SK-N-SH (cell line): ENCODE measurements at regions not wholly inside any gene's neighbourhood (a gene's known extent, or its start where the extent isn't known, plus 50 kb on each side); places are given as distances from the start of the nearest gene placed in this dataset.
A peak's percentile ranks its signal among the peaks of the same experiment; 100 is the strongest.

Experiments used
- CTCF ChIA-PET: fragments of 300-600, 350-600 bp; formaldehyde crosslinking; extraction: SDS; loops from one replicate; lab custom pipeline; 2021; lab: Yijun Ruan, JAX
- POLR2A ChIA-PET: fragments of 350-600 bp; sonication (Branson Sonifier 250); formaldehyde crosslinking; extraction: SDS; loops from one replicate; lab custom pipeline; 2020; ENCODE audit warnings: antibody characterized with exemption, inconsistent platforms; lab: Yijun Ruan, JAX
- DNase-seq: peaks from one replicate; pipeline ENCODE4 v3.0.0; 2012
- H2AFZ ChIP-seq: fragments of 200-600 bp; sonication (generic); 2 replicates; pipeline ENCODE4 v1.8.1; 2016; ENCODE audit warnings: antibody characterized with exemption, mild to moderate bottlenecking, low read depth
- H3F3A ChIP-seq: fragments of 200-600 bp; sonication (generic); replicated peaks from 2 replicates; pipeline ENCODE3; 2016; ENCODE audit warnings: antibody characterized with exemption, mild to moderate bottlenecking; ENCODE audit not compliant: insufficient read depth
- H3K27ac ChIP-seq, 2 experiments: fragments of 200-500 bp in 1 of 2; fragments of 200-600 bp in 1 of 2; sonication (Bioruptor generic) in 1 of 2; sonication (generic), shearing (Covaris generic) in 1 of 2; 2 replicates each; pipeline versions ENCODE4 v1.5.1 to v1.6.1; 2014 to 2016; ENCODE audit warnings: low read depth in 2 of 2, inconsistent platforms in 1 of 2, low read length in 1 of 2, mild to moderate bottlenecking in 1 of 2, mixed read lengths in 1 of 2
- H3K27me3 ChIP-seq: fragments of 200-600 bp; sonication (generic), shearing (Covaris generic); 2 replicates; pipeline ENCODE4 v1.6.1; 2016; ENCODE audit warnings: mixed run types; ENCODE audit not compliant: insufficient read depth
- H3K36me3 ChIP-seq, 2 experiments: fragments of 200-500 bp in 1 of 2; fragments of 200-600 bp in 1 of 2; sonication (Bioruptor generic) in 1 of 2; sonication (generic) in 1 of 2; replicated peaks in 1 of 2; 2 replicates each; pipeline versions ENCODE3 to v1.5.1; 2014 to 2016; ENCODE audit warnings: low read length in 1 of 2, mild to moderate bottlenecking in 1 of 2; ENCODE audit not compliant: insufficient read depth in 2 of 2, control insufficient read depth in 1 of 2
- H3K4me1 ChIP-seq, 2 experiments: fragments of 200-500 bp in 1 of 2; fragments of 200-600 bp in 1 of 2; sonication (Bioruptor generic) in 1 of 2; sonication (generic), shearing (Covaris generic) in 1 of 2; 2 replicates each; pipeline versions ENCODE4 v1.5.1 to v1.6.1; 2014 to 2016; ENCODE audit warnings: low read depth in 1 of 2, low read length in 1 of 2, mixed run types in 1 of 2; ENCODE audit not compliant: insufficient read depth in 2 of 2, control insufficient read depth in 1 of 2
- H3K4me2 ChIP-seq: fragments of 200-600 bp; sonication (generic), shearing (Covaris generic); 2 replicates; pipeline ENCODE4 v1.6.1; 2017; ENCODE audit warnings: mixed run types
- H3K4me3 ChIP-seq, 2 experiments: fragments of 200-500 bp in 1 of 2; fragments of 200-600 bp in 1 of 2; sonication (Bioruptor generic) in 1 of 2; sonication (generic), shearing (Covaris generic) in 1 of 2; 2 replicates each; pipeline versions ENCODE4 v1.5.1 to v1.8.1; 2014 to 2016; ENCODE audit warnings: low read depth in 2 of 2, inconsistent platforms in 1 of 2, low read length in 1 of 2, mild to moderate bottlenecking in 1 of 2, mixed read lengths in 1 of 2, moderate library complexity in 1 of 2
- H3K79me2 ChIP-seq: fragments of 200-600 bp; sonication (generic); 2 replicates; pipeline ENCODE4 v1.8.1; 2017; ENCODE audit warnings: mild to moderate bottlenecking; ENCODE audit not compliant: insufficient read depth
- H3K9ac ChIP-seq: fragments of 200-600 bp; sonication (generic); 2 replicates; pipeline ENCODE4 v1.6.1; 2017; ENCODE audit warnings: mixed run types
- H3K9me2 ChIP-seq: fragments of 200-600 bp; sonication (generic); 2 replicates; pipeline ENCODE4 v1.6.1; 2017; ENCODE audit warnings: mixed run types
- H3K9me3 ChIP-seq: fragments of 200-600 bp; sonication (generic); 2 replicates; pipeline ENCODE4 v1.6.1; 2017; ENCODE audit warnings: mixed run types, mild to moderate bottlenecking, moderate library complexity
- H4K20me1 ChIP-seq: fragments of 200-600 bp; sonication (generic); 2 replicates; pipeline ENCODE4 v1.6.1; 2017; ENCODE audit warnings: mild to moderate bottlenecking, mixed run types; ENCODE audit not compliant: insufficient read depth
- CHD2 ChIP-seq: fragments of 150-350 bp; IDR thresholded peaks from 2 replicates; pipeline ENCODE4 v1.6.1; 2018; ENCODE audit warnings: low read length; ENCODE audit not compliant: partially characterized antibody
- ELF1 ChIP-seq: IDR thresholded peaks from 2 replicates; pipeline ENCODE4 v1.4.0; 2012
- EP300 ChIP-seq, 2 experiments: IDR thresholded peaks; 2 replicates each; pipeline versions ENCODE4 v1.4.0 to v1.6.1; 2012; ENCODE audit warnings: borderline replicate concordance in 1 of 2, low read depth in 1 of 2, low read length in 1 of 2
- FOSL2 ChIP-seq: IDR thresholded peaks from 2 replicates; pipeline ENCODE4 v1.4.0; 2012; ENCODE audit warnings: low read depth, mild to moderate bottlenecking, moderate library complexity, borderline replicate concordance
- FOXJ3 ChIP-seq: sonication (generic); formaldehyde crosslinking; IDR thresholded peaks from 2 replicates; pipeline ENCODE4 v1.5.1; 2020; ENCODE audit warnings: mild to moderate bottlenecking, missing genetic modification reagents
- FOXM1 ChIP-seq: IDR thresholded peaks from 2 replicates; pipeline ENCODE4 v1.4.0; 2012; ENCODE audit warnings: low read depth, mild to moderate bottlenecking
- GABPA ChIP-seq: IDR thresholded peaks from 2 replicates; pipeline ENCODE4 v1.4.0; 2012; ENCODE audit warnings: low read depth, mild to moderate bottlenecking
- IRF3 ChIP-seq: fragments of 150-350 bp; IDR thresholded peaks from 2 replicates; pipeline ENCODE4 v1.6.1; 2016; ENCODE audit warnings: mild to moderate bottlenecking, low read depth, low read length
- JUND ChIP-seq: IDR thresholded peaks from 2 replicates; pipeline ENCODE4 v1.4.0; 2012
- MAX ChIP-seq: IDR thresholded peaks from 2 replicates; pipeline ENCODE4 v1.4.0; 2012; ENCODE audit warnings: low read depth
- MEF2A ChIP-seq: IDR thresholded peaks from 2 replicates; pipeline ENCODE4 v1.4.0; 2012; ENCODE audit warnings: low read depth, borderline replicate concordance
- MXI1 ChIP-seq: IDR thresholded peaks from 2 replicates; pipeline ENCODE4 v1.6.1; 2012; ENCODE audit warnings: mild to moderate bottlenecking, low read depth, low read length, improper control_type of control experiment
- NFIC ChIP-seq: IDR thresholded peaks from 2 replicates; pipeline ENCODE4 v1.4.0; 2012; ENCODE audit warnings: borderline replicate concordance
- NRF1 ChIP-seq: IDR thresholded peaks from 2 replicates; pipeline ENCODE4 v1.6.1; 2012; ENCODE audit warnings: low read depth, mild to moderate bottlenecking, low read length
- POLR2AphosphoS5 ChIP-seq: IDR thresholded peaks from 2 replicates; pipeline ENCODE4 v1.6.1; 2012; ENCODE audit warnings: low read depth, low read length
- RAD21 ChIP-seq: IDR thresholded peaks from 2 replicates; pipeline ENCODE4 v1.6.1; 2012; ENCODE audit warnings: mild to moderate bottlenecking, low read length
- RCOR1 ChIP-seq: fragments of 150-350 bp; IDR thresholded peaks from 2 replicates; pipeline ENCODE4 v1.6.1; 2017; ENCODE audit warnings: antibody characterized with exemption, low read length
- RFX5 ChIP-seq: IDR thresholded peaks from 2 replicates; pipeline ENCODE4 v1.6.1; 2012; ENCODE audit warnings: mild to moderate bottlenecking, improper control_type of control experiment, low read length
- RXRA ChIP-seq: IDR thresholded peaks from 2 replicates; pipeline ENCODE4 v1.4.0; 2012; ENCODE audit warnings: low read depth, mild to moderate bottlenecking, borderline replicate concordance
- SIN3A ChIP-seq: IDR thresholded peaks from 2 replicates; pipeline ENCODE4 v1.6.1; 2012; ENCODE audit warnings: low read depth, mild to moderate bottlenecking, low read length, moderate library complexity, borderline replicate concordance
- SMC3 ChIP-seq: IDR thresholded peaks from 2 replicates; pipeline ENCODE4 v1.6.1; 2012; ENCODE audit warnings: low read depth, low read length, improper control_type of control experiment
- TCF12 ChIP-seq: IDR thresholded peaks from 2 replicates; pipeline ENCODE4 v1.4.0; 2012
- TEAD4 ChIP-seq: IDR thresholded peaks from 2 replicates; pipeline ENCODE4 v1.4.0; 2012; ENCODE audit warnings: mild to moderate bottlenecking, borderline replicate concordance; ENCODE audit not compliant: insufficient read depth
- USF1 ChIP-seq: IDR thresholded peaks from 2 replicates; pipeline ENCODE4 v1.4.0; 2012; ENCODE audit warnings: low read depth, borderline replicate concordance
- USF2 ChIP-seq: fragments of 150-350 bp; IDR thresholded peaks from 2 replicates; pipeline ENCODE4 v1.6.1; 2017; ENCODE audit warnings: antibody characterized with exemption, low read length, low read depth, borderline replicate concordance
- WGBS: methylation state at CpG from one replicate; pipeline ENCODE4 v1.1.6; 2017; ENCODE audit warnings: low lambda C conversion rate; 5-methylcytosine and 5-hydroxymethylcytosine counted together
- TF ChIP-seq, protein P1 (sequence below): IDR thresholded peaks from 2 replicates; pipeline ENCODE4; 2012
- TF ChIP-seq, protein P2 (sequence below): fragments of 200-600 bp; sonication (generic); IDR thresholded peaks from 2 replicates; pipeline ENCODE4 v1.6.1; 2017; ENCODE audit warnings: antibody characterized with exemption, mild to moderate bottlenecking, moderate library complexity

DNA sequence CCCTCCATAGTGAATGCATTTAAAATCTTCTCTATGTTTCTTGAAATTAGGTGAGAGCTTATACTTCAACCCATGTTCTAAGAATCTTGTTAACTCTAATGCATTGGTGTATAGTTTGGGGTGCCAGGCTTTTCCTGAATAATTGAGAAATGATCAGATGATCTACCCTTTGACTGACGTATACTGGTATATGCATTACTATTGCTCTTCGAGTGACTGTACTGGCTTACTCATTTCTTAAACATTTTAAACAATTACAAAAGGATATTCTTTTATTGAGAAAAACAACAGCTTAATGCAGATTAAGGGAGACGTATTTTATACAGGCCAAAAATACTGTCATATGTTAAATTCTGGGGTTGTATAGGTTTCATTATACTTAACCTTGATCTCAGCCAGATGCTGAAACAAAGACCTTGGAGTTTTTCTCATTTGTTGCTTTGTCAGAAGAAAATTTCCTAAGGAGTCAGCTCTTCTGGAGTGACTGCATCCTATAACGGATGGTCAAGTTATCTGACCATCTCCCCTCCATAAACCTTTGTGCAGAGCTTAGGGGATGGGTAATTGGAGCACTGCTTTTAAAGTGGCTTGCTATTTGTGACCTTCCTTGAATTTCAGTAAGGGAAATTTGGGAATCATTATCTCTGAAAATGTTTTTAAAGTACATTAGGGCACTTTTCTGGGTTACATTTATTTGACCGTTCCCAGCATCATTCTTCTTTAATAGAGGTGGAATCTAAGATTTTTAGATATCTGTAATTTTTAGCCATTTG is 507.6 kb downstream of the PCNX1 start:
- Histone ChIP-seq H3K79me2 (peaks cover 69% of the 10 kb centered on the region), H4K20me1 (no peaks in the 10 kb centered on the region), H3K27ac (peak overlapping the region; percentile 43 to 81), H3K4me2 (peak overlapping the region; percentile 38), H3K4me1 (peaks cover 5 to 23% of the 10 kb centered on the region in 2 experiments; a peak in 2 of 4 replicates), H2AFZ (no peak overlapping the region), H3K9me3 (no peaks in the 10 kb centered on the region), H3K27me3 (no peaks in the 10 kb centered on the region), H3K36me3 (peaks cover 0 to 7% of the 10 kb centered on the region in 2 experiments), H3K4me3 (no peak overlapping the region), H3K9ac (peak overlapping the region; percentile 47; the same call in 1 of the 2 replicates), H3K9me2 (no peaks in the 10 kb centered on the region), H3F3A (peaks cover 24% of the 10 kb centered on the region)
- DNase-seq, result peak; percentile 39
- ChIA-PET POLR2A (interaction anchor here (0.9 kb wide), 1 partner anchor 88 kb away, joined by 3 read pairs; no protein-coding TSS in a partner anchor), CTCF (interaction anchor here (0.6 to 2.1 kb wide), 5 partner anchors 9 to 338 kb away, joined by 3 to 7 read pairs (median 3); no protein-coding TSS in a partner anchor)
- WGBS, result 16% methylated on average over 5 of the region's 5 CpGs
- TF ChIP-seq MAX (no peak), RXRA (no peak), RAD21 (no peak), CHD2 (no peak), TEAD4 (no peak), MEF2A (no peak), TCF12 (no peak; the same call in none of the 2 replicates), RFX5 (no peak), GABPA (no peak), FOSL2 (no peak), NRF1 (no peak), FOXM1 (0 out of 2 replicates have a peak, but pooled peaks have one; percentile 25), FOXJ3 (CRISPR knock-in tag) (no peak), RCOR1 (no peak), IRF3 (no peak), USF1 (no peak), JUND (peak; percentile 64; the same call in 1 of the 2 replicates), EP300 (IDR thresholded peaks at IDR 0.05; ENCODE audit: borderline replicate concordance in 1 of 2, low read depth in 1 of 2, low read length in 1 of 2) (peak in 1 of 2 experiments; percentile 15; a peak in 1 of 4 replicates), POLR2AphosphoS5 (no peak), SIN3A (no peak), NFIC (no peak), MXI1 (no peak), SMC3 (no peak), USF2 (no peak), ELF1 (no peak)
- TF ChIP-seq, protein P1, sequence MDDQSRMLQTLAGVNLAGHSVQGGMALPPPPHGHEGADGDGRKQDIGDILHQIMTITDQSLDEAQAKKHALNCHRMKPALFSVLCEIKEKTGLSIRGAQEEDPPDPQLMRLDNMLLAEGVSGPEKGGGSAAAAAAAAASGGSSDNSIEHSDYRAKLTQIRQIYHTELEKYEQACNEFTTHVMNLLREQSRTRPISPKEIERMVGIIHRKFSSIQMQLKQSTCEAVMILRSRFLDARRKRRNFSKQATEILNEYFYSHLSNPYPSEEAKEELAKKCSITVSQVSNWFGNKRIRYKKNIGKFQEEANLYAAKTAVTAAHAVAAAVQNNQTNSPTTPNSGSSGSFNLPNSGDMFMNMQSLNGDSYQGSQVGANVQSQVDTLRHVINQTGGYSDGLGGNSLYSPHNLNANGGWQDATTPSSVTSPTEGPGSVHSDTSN, result 0 out of 2 replicates have a peak, but pooled peaks have one; percentile 17
- TF ChIP-seq, protein P2, sequence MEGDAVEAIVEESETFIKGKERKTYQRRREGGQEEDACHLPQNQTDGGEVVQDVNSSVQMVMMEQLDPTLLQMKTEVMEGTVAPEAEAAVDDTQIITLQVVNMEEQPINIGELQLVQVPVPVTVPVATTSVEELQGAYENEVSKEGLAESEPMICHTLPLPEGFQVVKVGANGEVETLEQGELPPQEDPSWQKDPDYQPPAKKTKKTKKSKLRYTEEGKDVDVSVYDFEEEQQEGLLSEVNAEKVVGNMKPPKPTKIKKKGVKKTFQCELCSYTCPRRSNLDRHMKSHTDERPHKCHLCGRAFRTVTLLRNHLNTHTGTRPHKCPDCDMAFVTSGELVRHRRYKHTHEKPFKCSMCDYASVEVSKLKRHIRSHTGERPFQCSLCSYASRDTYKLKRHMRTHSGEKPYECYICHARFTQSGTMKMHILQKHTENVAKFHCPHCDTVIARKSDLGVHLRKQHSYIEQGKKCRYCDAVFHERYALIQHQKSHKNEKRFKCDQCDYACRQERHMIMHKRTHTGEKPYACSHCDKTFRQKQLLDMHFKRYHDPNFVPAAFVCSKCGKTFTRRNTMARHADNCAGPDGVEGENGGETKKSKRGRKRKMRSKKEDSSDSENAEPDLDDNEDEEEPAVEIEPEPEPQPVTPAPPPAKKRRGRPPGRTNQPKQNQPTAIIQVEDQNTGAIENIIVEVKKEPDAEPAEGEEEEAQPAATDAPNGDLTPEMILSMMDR, result no peak
